Activated naive CD4-positive, alpha-beta T cell treated with Interleukin-2 at 50 U/mL for 16 hours (primary cell): ENCODE measurements at regions not wholly inside any gene's neighbourhood (a gene's known extent, or its start where the extent isn't known, plus 50 kb on each side); places are given as distances from the start of the nearest gene placed in this dataset.
"Not testable (repeated sequence)": the region's sequence is repeated elsewhere in the genome, so short reads cannot be mapped to it uniquely, and the experiment has no call there.

Experiments
- DNase-seq: peaks from one replicate; pipeline ENCODE4 v3.0.0-alpha.2; 2020

DNA sequence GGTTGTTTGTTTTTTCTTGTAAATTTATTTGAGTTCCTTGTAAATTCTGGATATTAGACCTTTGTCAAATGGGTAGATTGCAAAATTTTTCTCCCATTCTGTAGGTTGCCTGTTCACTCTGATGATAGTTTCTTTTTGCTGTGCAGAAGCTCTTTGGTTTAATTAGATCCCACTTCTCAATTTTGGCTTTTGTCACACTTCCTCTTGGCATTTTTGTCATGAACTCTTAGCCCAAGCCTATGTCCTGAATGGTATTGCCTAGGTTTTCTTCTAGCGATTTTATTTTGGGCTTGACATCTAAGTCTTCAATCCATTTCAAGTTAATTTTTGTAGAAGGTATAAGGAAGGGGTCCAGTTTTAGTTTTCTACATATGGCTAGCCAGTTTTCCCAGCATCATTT lies 82.8 kb upstream of the PHACTR1 start:
- DNase-seq = not testable (repeated sequence)

DNA sequence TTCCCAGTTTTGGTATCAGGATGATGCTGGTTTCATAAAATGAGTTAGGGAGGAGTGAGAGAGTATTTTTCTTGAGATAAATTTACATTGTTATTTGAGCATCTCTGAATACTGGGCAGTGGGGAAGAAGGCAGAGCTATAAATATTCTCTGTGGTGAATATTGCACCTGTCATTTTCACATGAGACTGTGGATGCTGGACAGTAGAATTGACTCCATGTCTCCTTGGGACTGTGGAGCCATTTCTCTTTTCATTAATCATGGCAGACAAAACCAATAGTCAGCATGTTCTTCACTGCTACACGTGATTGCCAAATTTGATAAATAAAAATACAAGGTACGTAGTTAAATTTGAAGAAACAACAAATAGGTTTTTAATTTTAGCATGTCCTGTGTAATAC lies 81.2 kb upstream of the PHACTR1 start:
- DNase-seq = no peak

DNA sequence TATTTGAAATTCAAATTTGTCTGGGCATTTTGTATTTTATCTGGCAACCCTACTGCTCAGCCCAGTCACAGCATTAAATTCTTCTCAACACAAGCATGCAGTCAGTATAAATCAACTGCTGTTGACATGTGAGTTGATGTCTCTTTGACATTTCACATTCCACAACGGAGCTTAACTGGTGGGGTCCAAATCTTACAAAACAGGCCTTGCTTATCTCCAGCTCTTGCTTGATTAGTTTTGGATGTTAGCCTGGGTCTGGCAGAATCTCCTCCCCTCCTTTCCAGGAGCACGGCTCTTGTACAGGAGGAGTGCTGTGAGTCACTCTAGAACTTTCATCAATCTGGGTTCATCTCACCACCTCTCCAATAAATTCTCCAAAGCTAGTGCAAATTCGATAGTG lies 80.8 kb upstream of the PHACTR1 start:
- no peak for DNase-seq

DNA sequence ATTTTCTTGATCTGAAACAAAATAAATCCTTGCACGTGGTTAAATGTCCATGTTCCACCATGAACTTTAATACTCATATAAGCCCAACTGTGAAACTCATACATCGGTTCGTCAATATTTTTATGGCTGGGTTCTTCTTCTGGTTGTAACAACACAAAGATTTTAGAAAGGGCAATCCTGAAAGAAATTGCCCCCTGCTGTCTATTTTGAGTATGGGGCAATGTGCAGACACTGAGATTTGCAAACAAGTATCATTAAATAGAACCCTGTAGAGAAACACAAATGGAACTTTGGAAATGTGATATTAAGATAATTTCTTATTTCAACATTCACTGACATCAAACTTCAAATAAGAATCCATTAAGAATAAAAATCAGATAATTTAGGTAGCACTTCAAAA lies 80.2 kb upstream of the PHACTR1 start:
- no peak for DNase-seq

DNA sequence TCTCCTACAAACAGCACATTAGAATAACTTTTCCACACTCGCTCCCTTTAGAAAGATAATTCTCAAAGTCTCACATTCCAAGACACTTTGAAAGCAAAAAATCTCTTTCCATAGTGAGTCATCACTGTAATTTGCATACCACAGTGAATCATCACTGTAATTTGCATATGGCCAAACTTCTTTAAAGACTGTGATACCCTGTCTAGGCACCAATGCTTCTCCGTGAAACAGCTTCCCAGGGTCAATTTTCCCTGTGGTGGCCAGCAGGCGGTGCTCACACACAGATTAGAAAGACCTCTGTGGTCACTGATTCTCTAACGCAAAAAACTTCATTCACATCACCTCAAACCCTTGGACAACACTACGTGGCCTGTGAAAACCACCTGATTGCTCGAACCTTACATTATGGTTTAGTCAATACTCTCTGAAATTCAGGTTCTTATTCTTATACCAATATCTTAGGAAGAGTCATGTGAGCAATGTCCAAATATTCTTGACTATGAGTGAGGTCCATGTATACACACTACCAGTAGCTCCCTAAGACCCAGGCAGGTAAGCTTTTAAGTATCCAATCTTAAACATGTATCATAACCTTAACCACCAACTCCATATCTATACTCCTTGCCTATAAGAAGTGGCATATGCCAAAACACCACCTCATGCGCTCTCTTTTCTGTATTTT lies 78.5 kb upstream of the PHACTR1 start:
- peak; percentile 5 for DNase-seq

DNA sequence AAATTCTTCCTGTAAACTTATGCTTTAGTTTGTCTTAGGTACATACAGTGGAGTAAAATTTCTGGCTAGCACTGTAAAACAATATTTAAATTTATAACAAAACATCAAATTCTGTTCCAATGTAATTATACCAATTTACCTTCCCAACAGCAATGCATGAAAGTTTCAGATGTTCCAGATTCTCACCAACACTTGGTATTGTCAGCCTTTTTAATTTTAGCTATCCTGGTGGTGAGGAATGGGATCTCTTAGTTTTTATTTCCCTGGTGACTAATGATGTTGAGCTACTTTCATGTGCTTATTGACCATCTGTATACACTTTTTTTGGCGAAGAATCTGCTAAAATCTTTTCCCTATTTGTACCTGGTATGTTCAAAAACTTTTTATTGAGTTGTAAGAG lies 76.1 kb upstream of the PHACTR1 start:
- DNase-seq = no peak

DNA sequence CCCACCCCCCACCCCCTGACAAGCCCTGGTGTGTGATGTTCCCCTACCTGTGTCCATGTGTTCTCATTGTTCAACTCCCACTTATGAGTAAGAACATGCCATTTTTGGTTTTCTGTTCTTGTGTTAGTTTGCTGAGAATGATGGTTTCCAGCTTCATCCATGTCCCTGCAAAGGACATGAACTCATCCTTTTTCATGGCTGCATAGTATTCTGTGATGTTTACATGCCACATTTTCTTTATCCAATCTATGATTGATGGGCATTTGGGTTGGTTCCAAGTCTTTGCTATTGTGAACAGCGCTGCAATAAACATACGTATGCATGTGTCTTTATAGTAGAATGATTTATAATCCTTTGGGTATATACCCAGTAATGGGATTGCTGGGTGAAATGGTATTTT lies 74.8 kb upstream of the PHACTR1 start:
- not testable (repeated sequence) for DNase-seq

DNA sequence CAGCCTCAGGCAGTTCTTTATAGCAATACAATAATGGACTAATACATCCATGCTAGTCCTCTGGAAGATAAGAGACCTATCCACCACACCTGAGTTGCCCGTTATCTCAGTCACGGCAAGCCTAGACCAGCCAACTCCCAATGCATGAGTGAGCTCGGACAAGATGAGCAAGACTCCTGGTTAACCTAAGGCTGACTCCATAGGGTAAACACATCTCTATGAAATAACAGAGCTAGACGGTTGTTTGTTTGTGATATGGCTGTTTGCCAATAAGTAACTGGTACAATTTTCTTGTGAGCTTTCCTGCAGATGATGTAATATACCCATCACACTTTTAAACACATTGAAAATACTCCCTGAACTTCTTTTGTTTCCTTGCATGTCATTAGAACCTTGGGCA lies 70.6 kb upstream of the PHACTR1 start:
- no peak for DNase-seq

DNA sequence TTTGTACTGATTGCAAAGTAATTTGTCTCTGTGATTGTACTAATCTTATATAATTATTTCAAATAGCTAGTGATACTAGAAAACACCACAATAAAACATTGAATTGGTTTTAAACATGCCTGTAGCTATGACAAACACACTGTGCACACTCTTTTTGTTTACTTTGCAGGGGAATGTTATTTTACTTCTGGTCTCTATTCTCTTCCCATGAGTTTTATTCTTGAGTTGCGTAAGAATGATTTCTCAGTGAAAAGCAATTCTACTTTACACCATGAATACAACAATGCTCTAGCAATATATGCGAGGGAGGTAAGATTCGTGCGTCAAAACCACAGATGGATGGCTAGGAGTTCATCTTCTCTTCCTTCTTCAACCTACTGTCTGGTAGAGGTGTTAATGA lies 68.4 kb upstream of the PHACTR1 start:
- no peak for DNase-seq

DNA sequence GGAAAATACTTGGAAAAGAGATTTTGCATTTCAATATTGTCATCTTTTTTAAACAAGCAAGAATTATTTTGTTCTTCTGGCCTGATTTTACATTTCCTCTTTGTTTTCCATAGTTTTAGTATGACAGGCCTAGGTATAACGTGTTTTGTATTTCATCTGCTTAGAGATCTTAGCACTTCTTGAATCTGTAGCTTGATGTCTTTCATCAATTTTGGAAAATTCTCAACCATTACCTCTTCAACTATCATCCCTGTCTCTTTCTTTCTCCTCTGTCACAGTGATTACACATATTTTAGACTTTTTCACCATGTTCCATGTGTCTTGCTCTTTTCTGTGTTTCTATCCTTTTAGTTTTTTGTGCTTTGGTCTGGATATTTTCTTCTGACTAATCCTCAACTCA lies 67.2 kb upstream of the PHACTR1 start:
- DNase-seq = no peak

DNA sequence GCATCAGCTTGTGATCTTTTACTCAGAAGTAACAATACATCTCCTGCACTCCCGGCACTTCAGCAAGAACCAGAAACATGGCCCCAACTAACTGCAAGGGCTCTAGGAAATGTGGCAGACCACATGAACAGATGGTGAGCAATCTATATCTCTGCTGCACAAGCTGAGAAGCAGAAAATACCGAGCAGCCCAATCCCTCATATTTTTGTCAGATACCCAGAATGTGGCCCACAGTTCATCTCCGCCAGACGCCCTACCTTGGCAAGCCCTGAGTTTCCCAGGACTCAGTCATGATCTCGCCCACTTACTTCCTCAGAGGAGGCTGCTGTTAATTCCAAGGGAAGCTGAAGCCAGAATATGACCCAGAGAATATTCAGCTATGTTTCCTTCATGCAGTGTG lies 63.1 kb upstream of the PHACTR1 start:
- no peak for DNase-seq

DNA sequence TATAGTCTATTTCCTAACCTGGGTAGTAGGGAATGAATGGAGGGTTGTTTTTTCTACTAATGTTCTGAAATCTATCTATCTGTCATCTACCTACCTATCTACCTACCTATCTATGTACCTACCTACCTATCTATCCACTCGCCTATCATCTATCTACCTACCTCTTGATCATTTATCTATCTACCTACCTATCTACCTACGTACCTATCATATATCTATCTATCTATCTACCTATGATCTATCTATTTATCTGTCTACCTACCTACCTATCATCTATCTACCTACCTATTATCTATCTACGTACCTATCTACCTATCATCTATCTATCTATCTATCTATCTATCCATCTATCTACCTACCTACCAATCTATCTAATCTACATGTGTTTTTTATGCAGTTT lies 62.5 kb upstream of the PHACTR1 start:
- DNase-seq = no peak

DNA sequence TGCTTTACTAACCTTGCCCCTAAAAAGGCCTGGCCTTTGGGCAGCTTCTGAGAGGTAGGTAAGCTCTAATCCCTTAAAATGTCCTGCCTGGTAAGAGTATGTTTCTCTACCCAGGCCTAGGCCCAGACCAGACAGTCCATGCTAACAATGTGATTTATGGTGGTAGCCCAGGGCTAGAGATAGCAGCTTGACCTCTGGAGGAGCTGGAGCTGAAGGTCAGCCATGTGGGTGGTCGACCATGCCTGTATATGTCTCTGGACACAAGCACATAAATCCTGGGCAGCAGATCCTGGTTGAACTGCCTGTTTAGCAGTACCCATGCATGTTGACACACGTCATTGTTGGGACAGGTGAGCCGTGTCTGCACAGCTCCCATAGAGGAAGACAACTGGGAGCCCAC lies 62.1 kb upstream of the PHACTR1 start:
- no peak for DNase-seq

DNA sequence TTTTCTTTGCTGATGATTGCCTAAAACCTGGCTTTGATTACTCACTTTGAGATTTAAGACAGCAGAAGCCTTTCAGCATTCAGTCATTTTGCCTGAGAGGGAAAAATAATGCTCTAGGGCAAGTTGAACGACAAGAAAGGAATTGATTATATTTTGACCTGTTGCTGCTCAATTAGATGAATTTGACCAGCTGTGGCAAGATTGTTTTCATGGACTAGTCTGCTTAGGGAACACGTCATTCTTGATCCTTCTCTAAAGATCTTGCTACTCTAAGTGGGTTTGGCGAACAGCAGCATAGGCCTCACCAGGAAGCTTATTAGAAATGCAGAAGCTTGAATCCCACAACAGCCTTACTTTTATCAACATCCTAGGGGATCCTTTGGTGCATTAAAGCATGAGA lies 59.7 kb upstream of the PHACTR1 start:
- no peak for DNase-seq

DNA sequence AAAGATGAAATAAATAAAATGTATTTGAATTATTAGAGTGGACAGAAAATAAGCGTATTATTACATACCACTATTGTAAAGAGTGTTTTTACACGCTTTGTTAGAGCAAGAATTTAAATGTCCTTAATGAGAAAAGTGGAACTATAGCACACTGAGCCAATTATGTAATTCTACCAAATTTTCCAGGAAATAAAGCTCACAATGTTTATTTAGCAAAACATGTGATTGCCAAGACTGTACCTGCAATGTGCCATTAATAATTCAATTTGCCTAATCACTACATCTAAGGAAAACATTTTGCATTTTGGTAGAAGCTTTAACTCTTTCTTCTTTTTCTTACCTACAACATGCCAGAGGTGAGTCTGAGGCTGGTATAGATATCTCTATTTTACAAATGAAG lies 58.7 kb upstream of the PHACTR1 start:
- DNase-seq = no peak

DNA sequence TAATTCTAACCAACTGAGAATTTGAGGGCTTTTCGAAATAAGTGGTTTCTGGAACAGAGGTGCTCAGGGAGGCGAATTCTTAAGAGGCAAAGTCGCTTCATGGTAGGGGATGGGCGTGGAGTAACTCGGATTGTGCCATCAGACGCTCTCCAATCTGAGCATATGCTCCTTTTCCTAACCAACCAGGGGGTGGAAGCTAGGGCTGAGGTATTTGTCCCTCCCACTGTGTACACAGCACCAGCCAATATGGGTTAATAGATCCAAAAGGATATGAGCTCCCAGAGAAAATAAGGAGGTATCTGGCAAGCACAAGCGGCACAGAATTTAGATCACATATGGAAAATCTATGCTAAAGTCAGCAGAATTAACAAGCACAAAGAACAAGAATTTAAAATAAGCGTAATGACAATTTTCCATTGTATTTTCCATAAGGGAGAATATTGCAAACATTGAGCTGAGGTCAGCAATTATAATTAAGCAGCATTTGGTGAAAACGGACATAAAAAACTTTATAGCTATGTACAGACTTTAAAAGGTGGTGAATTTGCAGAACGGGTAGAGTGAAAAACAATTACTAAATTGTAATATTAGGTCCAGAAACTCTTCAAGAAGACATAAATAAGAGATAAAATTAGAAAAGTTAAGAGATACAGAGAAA lies 55.0 kb upstream of the PHACTR1 start:
- DNase-seq = no peak
